A673 (cell line): ENCODE measurements at regions not wholly inside any gene's neighbourhood (a gene's known extent, or its start where the extent isn't known, plus 50 kb on each side); places are given as distances from the start of the nearest gene placed in this dataset.
"Not testable (repeated sequence)": the region's sequence is repeated elsewhere in the genome, so short reads cannot be mapped to it uniquely, and the experiment has no call there.

Experiments used
- BruUV-seq: library from RNA; stranded (reverse); fragments of 400-500 nt; replicated peaks from 2 replicates; lab custom pipeline; 2021; lab: Mats Ljungman, UMichigan
- CTCF ChIA-PET: fragments of 300-600 bp; sonication (Branson Sonifier 250); formaldehyde crosslinking; loops from one replicate; lab custom pipeline; 2022; ENCODE audit warnings: antibody characterized with exemption; lab: Charles Lee
- POLR2A ChIA-PET: fragments of 300-600 bp; sonication (Branson Sonifier 250); formaldehyde crosslinking; loops from one replicate; lab custom pipeline; 2022; ENCODE audit warnings: antibody characterized with exemption; ENCODE audit not compliant: low non-redundant PET; lab: Charles Lee
- DNase-seq: peaks from one replicate; pipeline ENCODE4 v3.0.0-alpha.2; 2015; ENCODE audit warnings: low spot score
- H3K27ac ChIP-seq: fragments of 200-600 bp; sonication (generic); 2 replicates; pipeline ENCODE4 v1.5.1; 2016; ENCODE audit warnings: mixed run types, low read depth, mild to moderate bottlenecking, mixed read lengths, antibody characterized with exemption, low read length; ENCODE audit not compliant: poor library complexity, severe bottlenecking
- H3K27me3 ChIP-seq: fragments of 200-600 bp; sonication (generic); replicated peaks from 2 replicates; pipeline ENCODE4 v1.6.1; 2017; ENCODE audit warnings: mixed run types, low read depth, mild to moderate bottlenecking, mixed read lengths, antibody characterized with exemption, low read length; ENCODE audit not compliant: insufficient read depth, poor library complexity
- H3K36me3 ChIP-seq: fragments of 200-600 bp; sonication (generic); 2 replicates; pipeline ENCODE4 v1.6.1; 2016; ENCODE audit warnings: mixed run types, mild to moderate bottlenecking, mixed read lengths, antibody characterized with exemption, low read length; ENCODE audit not compliant: insufficient read depth, poor library complexity, severe bottlenecking
- H3K4me1 ChIP-seq: fragments of 200-600 bp; sonication (generic); 2 replicates; pipeline ENCODE4 v1.6.1; 2017; ENCODE audit warnings: mixed run types, mild to moderate bottlenecking, mixed read lengths, antibody characterized with exemption, low read length; ENCODE audit not compliant: insufficient read depth, poor library complexity, severe bottlenecking
- H3K4me3 ChIP-seq: fragments of 200-600 bp; sonication (generic); 2 replicates; pipeline ENCODE4 v1.5.1; 2016; ENCODE audit warnings: low read depth, mixed run types, mild to moderate bottlenecking, mixed read lengths, low read length; ENCODE audit not compliant: poor library complexity, severe bottlenecking
- H3K9me3 ChIP-seq: fragments of 200-600 bp; sonication (generic); 2 replicates; pipeline ENCODE4 v1.6.1; 2016; ENCODE audit warnings: mixed run types, low read depth, mild to moderate bottlenecking, mixed read lengths, antibody characterized with exemption, low read length; ENCODE audit not compliant: poor library complexity, severe bottlenecking
- EZH2 ChIP-seq: fragments of 200-600 bp; sonication (generic); IDR thresholded peaks from 2 replicates; pipeline ENCODE4 v1.6.1; 2017; ENCODE audit warnings: borderline replicate concordance, low read depth, mild to moderate bottlenecking, mixed read lengths, antibody characterized with exemption, low read length; ENCODE audit not compliant: poor library complexity, severe bottlenecking
- intact Hi-C: fragments of 100-400 bp; cut with micrococcal nuclease; formaldehyde crosslinking; loops from one replicate; pipeline ENCODE4 v1.10.0; 2022; ENCODE audit not compliant: unreplicated experiment
- TF ChIP-seq, protein P1 (sequence below): fragments of 300-800, 200-600 bp; sonication (generic); conservative IDR thresholded peaks from 2 replicates; pipeline ENCODE4 v1.5.1; 2017; ENCODE audit warnings: low read depth, mild to moderate bottlenecking, antibody characterized with exemption, low read length, moderate library complexity, mixed read lengths

DNA sequence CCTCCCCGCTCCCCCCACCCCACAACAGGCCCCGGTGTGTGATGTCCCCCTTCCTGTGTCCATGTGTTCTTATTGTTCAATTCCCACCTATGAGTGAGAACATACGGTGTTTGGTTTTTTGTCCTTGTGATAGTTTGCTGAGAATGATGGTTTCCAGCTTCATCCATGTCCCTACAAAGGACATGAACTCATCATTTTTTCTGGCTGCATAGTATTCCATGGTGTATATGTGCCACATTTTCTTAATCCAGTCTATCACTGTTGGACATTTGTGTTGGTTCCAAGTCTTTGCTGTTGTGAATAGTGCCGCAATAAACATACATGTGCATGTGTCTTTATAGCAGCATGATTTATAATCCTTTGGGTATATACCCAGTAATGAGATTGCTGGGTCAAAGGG lies 104.3 kb downstream of the MTPN start:
- BruUV-seq, H3K4me3 ChIP-seq, POLR2A ChIA-PET, H3K27ac ChIP-seq, H3K9me3 ChIP-seq, DNase-seq, intact Hi-C loops, H3K4me1 ChIP-seq, H3K27me3 ChIP-seq, H3K36me3 ChIP-seq: not testable (repeated sequence)
- CTCF ChIA-PET, result interaction anchor here (0.7 kb wide), 1 partner anchor 142 kb away, joined by 6 read pairs; no protein-coding TSS in a partner anchor

- H3K9me3 ChIP-seq, result no peaks in the 10 kb centered on the region
- no peaks in the 10 kb centered on the region for H3K4me1 ChIP-seq
- no peak overlapping the region for H3K4me3 ChIP-seq
- ChIA-PET POLR2A (no interaction called here), CTCF (no interaction called here)
- no peak for DNase-seq
- BruUV-seq, result no TSS peak
- no peaks in the 10 kb centered on the region for H3K27me3 ChIP-seq
- H3K36me3 ChIP-seq, result no peaks in the 10 kb centered on the region
- H3K27ac ChIP-seq, result no peak overlapping the region
- TF ChIP-seq, protein P1, sequence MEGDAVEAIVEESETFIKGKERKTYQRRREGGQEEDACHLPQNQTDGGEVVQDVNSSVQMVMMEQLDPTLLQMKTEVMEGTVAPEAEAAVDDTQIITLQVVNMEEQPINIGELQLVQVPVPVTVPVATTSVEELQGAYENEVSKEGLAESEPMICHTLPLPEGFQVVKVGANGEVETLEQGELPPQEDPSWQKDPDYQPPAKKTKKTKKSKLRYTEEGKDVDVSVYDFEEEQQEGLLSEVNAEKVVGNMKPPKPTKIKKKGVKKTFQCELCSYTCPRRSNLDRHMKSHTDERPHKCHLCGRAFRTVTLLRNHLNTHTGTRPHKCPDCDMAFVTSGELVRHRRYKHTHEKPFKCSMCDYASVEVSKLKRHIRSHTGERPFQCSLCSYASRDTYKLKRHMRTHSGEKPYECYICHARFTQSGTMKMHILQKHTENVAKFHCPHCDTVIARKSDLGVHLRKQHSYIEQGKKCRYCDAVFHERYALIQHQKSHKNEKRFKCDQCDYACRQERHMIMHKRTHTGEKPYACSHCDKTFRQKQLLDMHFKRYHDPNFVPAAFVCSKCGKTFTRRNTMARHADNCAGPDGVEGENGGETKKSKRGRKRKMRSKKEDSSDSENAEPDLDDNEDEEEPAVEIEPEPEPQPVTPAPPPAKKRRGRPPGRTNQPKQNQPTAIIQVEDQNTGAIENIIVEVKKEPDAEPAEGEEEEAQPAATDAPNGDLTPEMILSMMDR, result no peak
- no peak for TF ChIP-seq EZH2
- intact Hi-C loops, result no loop called here
Observed at GRCh38 chr7:135862586-135863340, 114.2 kb upstream of the FAM180A start.

- intact Hi-C loops, result no loop called here
- Histone ChIP-seq H3K36me3 (no peaks in the 10 kb centered on the region), H3K4me1 (peaks cover 11% of the 10 kb centered on the region), H3K27ac (no peak overlapping the region), H3K27me3 (no peaks in the 10 kb centered on the region), H3K9me3 (no peaks in the 10 kb centered on the region), H3K4me3 (no peak overlapping the region)
- DNase-seq, result no peak
- POLR2A ChIA-PET, result no interaction called here
- BruUV-seq, result no TSS peak
- CTCF ChIA-PET, result no interaction called here
- no peak for TF ChIP-seq EZH2
- TF ChIP-seq, protein P1, result no peak
Observed at GRCh38 chr7:135859538-135859937, 110.9 kb upstream of the FAM180A start.

- Histone ChIP-seq H3K27me3 (no peaks in the 10 kb centered on the region), H3K4me3 (no peak overlapping the region), H3K4me1 (peaks cover 11% of the 10 kb centered on the region), H3K9me3 (no peaks in the 10 kb centered on the region), H3K36me3 (no peaks in the 10 kb centered on the region), H3K27ac (no peak overlapping the region)
- no TSS peak for BruUV-seq
- intact Hi-C loops, result no loop called here
- DNase-seq, result no peak
- POLR2A ChIA-PET, result no interaction called here
- TF ChIP-seq, protein P1, result no peak
- no peak for TF ChIP-seq EZH2
- CTCF ChIA-PET, result no interaction called here
Observed at GRCh38 chr7:135858851-135859250, 110.2 kb upstream of the FAM180A start.
